ENCODE measurements at regions not wholly inside any gene's neighbourhood (a gene's known extent, or its start where the extent isn't known, plus 50 kb on each side); places are given as distances from the start of the nearest gene placed in this dataset.

- TF ChIP-seq, protein P1, sequence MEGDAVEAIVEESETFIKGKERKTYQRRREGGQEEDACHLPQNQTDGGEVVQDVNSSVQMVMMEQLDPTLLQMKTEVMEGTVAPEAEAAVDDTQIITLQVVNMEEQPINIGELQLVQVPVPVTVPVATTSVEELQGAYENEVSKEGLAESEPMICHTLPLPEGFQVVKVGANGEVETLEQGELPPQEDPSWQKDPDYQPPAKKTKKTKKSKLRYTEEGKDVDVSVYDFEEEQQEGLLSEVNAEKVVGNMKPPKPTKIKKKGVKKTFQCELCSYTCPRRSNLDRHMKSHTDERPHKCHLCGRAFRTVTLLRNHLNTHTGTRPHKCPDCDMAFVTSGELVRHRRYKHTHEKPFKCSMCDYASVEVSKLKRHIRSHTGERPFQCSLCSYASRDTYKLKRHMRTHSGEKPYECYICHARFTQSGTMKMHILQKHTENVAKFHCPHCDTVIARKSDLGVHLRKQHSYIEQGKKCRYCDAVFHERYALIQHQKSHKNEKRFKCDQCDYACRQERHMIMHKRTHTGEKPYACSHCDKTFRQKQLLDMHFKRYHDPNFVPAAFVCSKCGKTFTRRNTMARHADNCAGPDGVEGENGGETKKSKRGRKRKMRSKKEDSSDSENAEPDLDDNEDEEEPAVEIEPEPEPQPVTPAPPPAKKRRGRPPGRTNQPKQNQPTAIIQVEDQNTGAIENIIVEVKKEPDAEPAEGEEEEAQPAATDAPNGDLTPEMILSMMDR (IDR thresholded peaks at IDR 0.05; ENCODE audit: insufficient read depth, low read depth, low read length) = no peak
- no peak for TF ChIP-seq EZH2 (IDR thresholded peaks at IDR 0.05; ENCODE audit: insufficient read depth, low read length)
Observed at GRCh38 chr11:87966216-87966615, 209.0 kb downstream of the RAB38 start.
